ENCODE measurements at regions not wholly inside any gene's neighbourhood (a gene's known extent, or its start where the extent isn't known, plus 50 kb on each side); places are given as distances from the start of the nearest gene placed in this dataset.

GRCh38 chr13:90068658-90069057 lies 1278.8 kb upstream of the MIR17HG start (continued):
- TF ChIP-seq ZNF462 (CRISPR knock-in tag; IDR thresholded peaks at IDR 0.05) = no peak
- no peak for TF ChIP-seq EZH2 (IDR thresholded peaks at IDR 0.05; ENCODE audit: low read depth, unreplicated experiment)
- TF ChIP-seq EZH2phosphoT487 (IDR thresholded peaks at IDR 0.05; ENCODE audit: unreplicated experiment) = no peak
- no peak for TF ChIP-seq STAT1 (IDR thresholded peaks at IDR 0.05; ENCODE audit: unreplicated experiment)
- TF ChIP-seq NANOG (IDR thresholded peaks at IDR 0.05; ENCODE audit: borderline replicate concordance) = no peak
- TF ChIP-seq REST (IDR thresholded peaks at IDR 0.05; ENCODE audit: unreplicated experiment) = no peak

GRCh38 chr13:90070362-90070761 lies 1277.1 kb upstream of the MIR17HG start:
- Histone ChIP-seq H3K9me2 (ENCODE audit: insufficient read depth) (no peaks in the 10 kb centered on the region), H3K4me3 (no peak overlapping the region), H3K4me1 (ENCODE audit: insufficient read depth) (no peaks in the 10 kb centered on the region), H3K27ac (ENCODE audit: low read depth) (no peak overlapping the region), H3K27me3 (ENCODE audit: insufficient read depth) (no peaks in the 10 kb centered on the region), H3K36me3 (ENCODE audit: insufficient read depth) (no peaks in the 10 kb centered on the region), H4K20me1 (replicated peaks; ENCODE audit: insufficient read depth) (no peaks in the 10 kb centered on the region), H3K4me2 (no peak overlapping the region), H3F3A (replicated peaks; ENCODE audit: low read depth) (no peaks in the 10 kb centered on the region), H2AFZ (no peak overlapping the region), H3K79me2 (replicated peaks; ENCODE audit: insufficient read depth) (no peaks in the 10 kb centered on the region)
- ATAC-seq (no peak), DNase-seq (ENCODE audit: low spot score) (no peak)
- Mint-ChIP-seq H3K36me3 (ENCODE audit: low read depth) (no peaks in the 10 kb centered on the region), H3K4me3 (no peak overlapping the region), H3K4me1 (no peaks in the 10 kb centered on the region), H3K27me3 (ENCODE audit: insufficient read depth, low read depth, poor library complexity) (peaks cover 3% of the 10 kb centered on the region), H3K9me3 (no peaks in the 10 kb centered on the region), H3K27ac (no peak overlapping the region)
- TF ChIP-seq ETS1 (IDR thresholded peaks at IDR 0.05) = no peak
- TF ChIP-seq CREB1 (CRISPR knock-in tag; IDR thresholded peaks at IDR 0.05; ENCODE audit: low read depth) = no peak
- no peak for TF ChIP-seq STAT1 (IDR thresholded peaks at IDR 0.05; ENCODE audit: unreplicated experiment)
- no peak for TF ChIP-seq ZNF331 (CRISPR knock-in tag; IDR thresholded peaks at IDR 0.05; ENCODE audit: low read depth)
- TF ChIP-seq ZNF114 (CRISPR knock-in tag; IDR thresholded peaks at IDR 0.05) = no peak
- TF ChIP-seq EZH2 (IDR thresholded peaks at IDR 0.05; ENCODE audit: low read depth, unreplicated experiment) = no peak
- no peak for TF ChIP-seq POLR2AphosphoS5 (IDR thresholded peaks at IDR 0.05; ENCODE audit: low read depth)
- TF ChIP-seq NANOG (IDR thresholded peaks at IDR 0.05; ENCODE audit: borderline replicate concordance) = no peak
- no peak for TF ChIP-seq JUNB (IDR thresholded peaks at IDR 0.05; ENCODE audit: unreplicated experiment)
- TF ChIP-seq CTCF (conservative IDR thresholded peaks at IDR 0.05; ENCODE audit: low read depth in 2 of 2) = no peak

Data from GM23338 (cell line).